HS-27A (cell line): ENCODE measurements at regions not wholly inside any gene's neighbourhood (a gene's known extent, or its start where the extent isn't known, plus 50 kb on each side); places are given as distances from the start of the nearest gene placed in this dataset.
"Not testable (repeated sequence)": the region's sequence is repeated elsewhere in the genome, so short reads cannot be mapped to it uniquely, and the experiment has no call there.

ENCODE experiments used
- DNase-seq: peaks from one replicate; pipeline ENCODE4 v3.0.0-alpha.2; 2012; ENCODE audit warnings: low read depth, missing footprints

DNA sequence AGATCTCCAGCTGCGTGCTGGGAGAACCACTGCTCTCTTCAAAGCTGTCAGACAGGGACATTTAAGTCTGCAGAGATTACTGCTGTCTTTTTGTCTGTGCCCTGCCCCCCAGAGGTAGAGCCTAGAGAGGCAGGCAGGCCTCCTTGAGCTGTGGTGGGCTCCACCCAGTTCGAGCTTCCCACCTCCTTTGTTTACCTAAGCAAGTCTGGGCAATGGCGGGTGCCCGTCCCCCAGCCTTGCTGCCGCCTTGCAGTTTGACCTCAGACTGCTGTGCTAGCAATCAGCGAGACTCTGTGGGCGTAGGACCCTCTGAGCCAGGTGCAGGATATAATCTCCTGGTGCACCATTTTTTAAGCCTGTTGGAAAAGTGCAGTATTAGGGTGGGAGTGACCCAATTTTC is 128.6 kb downstream of the ACTR3 start:
- not testable (repeated sequence) for DNase-seq

- DNase-seq = no peak
These were observed 130.8 kb downstream of the ACTR3 start for GRCh38 chr2:114020668-114021067.

- DNase-seq = peak; percentile 75
These were observed 132.6 kb downstream of the ACTR3 start for GRCh38 chr2:114022360-114023085.

DNA sequence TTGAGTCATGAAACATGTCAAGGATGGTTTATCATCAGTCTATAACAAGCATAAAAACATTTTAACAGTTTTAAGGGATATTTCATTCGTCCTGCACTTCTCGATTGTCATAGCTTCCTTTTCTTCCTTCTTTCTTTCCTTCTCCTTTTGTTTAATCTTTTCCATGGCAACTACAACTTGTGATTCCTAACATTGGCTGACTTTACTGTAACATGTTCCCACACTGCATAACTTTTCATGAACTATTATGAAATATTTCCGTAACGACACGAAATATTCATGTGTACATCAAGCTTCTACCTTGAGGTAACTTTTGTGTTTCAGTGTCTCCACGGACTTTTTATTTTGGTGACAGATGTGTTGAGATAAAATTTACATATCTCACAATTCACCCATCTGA is 134.4 kb downstream of the ACTR3 start:
- DNase-seq = no peak

- DNase-seq = no peak
These were observed 135.1 kb downstream of the ACTR3 start for GRCh38 chr2:114025030-114025429.

DNA sequence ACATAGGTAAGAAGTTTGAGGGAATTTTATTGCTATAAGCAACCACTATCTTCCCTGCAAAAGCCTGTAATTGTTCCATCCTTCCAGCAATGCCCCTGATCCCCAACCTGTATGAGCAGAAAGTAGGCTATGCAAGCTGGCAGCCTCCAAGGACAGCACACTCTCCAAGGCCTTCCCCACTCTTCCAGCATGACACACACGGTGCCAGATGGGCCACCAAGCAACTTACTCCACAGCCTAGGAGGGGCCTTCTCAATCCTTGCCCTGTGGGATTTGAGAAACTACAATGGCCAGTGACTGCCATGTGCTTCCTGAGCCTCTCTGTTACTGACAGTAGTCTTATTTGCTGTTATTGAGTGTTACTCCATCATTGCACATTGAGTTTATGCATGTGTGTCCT is 137.5 kb downstream of the ACTR3 start:
- no peak for DNase-seq

DNA sequence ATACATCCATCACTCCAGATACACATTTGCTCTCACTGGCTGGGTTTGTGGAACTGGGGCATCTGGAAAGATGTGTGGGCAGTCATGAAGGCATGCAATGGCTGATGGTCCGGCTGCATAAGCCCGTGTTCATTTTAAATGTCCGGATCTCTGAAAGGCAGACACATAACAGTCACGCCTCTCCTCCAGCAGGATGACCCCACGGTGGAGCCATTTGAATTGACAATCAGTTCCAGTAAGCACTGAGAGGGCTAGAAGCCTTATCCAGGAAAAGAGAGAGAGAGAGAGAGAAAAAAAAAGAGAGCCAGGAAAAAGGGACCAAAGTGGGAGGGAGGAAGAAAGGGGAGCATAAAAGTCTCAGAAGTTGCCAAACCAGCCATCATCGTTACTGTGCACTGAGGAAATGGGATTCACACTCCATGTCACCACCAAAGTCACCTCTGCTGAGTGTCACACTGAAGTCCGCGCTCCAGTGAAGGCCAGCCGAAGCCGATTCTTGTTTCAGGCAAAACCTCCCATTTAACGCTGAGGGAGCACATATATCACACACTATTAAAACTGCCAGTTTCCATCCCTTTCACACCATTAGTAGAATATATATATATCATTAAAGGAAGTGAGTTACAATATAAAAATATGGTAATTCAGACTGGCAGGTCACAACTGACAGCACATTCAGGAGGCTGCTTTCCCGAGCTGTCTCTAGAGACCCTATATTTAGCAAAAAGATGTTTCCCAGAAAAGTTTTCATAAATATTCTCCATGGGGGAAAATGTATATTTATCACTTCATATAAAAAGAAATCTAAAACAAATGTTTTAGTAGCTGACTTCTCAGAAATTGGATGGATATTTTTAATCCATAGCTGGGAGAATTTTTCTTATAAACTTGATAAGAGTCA is 142.0 kb downstream of the ACTR3 start:
- no peak for DNase-seq

GRCh38 chr2:114032705-114033104 is 142.8 kb downstream of the ACTR3 start:
- no peak for DNase-seq

GRCh38 chr2:114034742-114035141 is 144.9 kb downstream of the ACTR3 start:
- DNase-seq = no peak

- DNase-seq = no peak
These were observed 148.8 kb downstream of the ACTR3 start for GRCh38 chr2:114038710-114039109.

- DNase-seq = no peak
These were observed 149.8 kb downstream of the ACTR3 start for GRCh38 chr2:114039677-114040076.

DNA sequence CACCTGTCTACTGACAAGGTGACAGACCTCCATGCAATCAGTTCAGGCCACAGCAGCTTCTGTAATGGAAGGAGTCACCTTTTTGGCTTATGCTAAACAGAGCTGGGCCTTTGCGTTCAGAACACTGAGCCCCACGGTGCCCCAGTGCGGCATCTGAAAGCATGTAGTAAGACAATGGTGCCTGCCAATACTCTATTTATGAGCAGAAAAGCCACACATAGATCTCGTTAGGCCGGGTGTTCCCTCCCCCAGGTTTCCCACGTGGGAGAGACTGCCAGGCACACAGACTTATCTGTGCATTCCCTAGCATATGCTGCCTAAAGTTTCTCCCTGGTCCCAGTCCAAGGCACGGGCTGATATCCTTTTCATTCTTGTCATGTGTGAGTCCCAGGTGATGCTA is 150.9 kb downstream of the ACTR3 start:
- DNase-seq = no peak

GRCh38 chr2:114044985-114045384 is 155.1 kb downstream of the ACTR3 start:
- DNase-seq = no peak

DNA sequence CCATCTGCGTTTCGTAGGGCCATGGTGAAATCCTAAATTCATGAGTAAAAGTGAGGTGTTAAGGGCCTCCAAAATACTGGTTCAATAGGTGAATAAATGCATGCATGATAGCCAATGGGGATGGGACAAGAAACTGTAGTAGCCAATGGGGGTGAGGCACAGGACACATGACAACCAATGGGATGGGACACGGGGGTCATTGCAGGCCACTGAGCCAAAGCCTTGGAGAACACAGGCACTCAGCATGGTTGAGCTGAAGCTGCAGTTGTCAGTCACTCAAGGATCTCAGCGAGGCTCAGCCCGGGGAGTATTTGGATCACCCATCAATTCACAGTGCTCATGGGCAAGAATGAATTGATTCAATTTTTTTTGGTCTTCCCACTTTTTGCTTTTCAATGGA is 156.5 kb downstream of the ACTR3 start:
- no peak for DNase-seq

- no peak for DNase-seq
These were observed 157.1 kb downstream of the ACTR3 start for GRCh38 chr2:114046866-114047435.

DNA sequence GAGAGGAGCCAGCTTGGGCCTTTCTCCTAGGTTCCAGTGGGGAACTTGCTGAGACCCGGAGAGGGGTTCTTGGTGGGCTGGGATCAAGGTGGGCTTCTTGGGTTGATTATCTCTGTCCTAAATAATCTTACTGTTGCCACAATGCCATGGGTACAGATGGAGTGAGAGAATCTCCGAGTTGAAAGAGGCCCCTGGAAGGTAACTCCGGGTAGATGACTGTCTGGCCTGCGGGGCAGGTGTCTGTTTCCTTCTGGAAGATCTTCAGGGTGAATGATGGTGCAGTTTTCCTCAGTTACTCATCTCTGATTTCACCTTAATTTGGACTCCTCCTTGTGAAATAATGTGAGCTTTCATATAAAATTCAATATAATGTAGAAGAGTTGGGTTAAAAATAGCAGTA is 159.4 kb downstream of the ACTR3 start:
- DNase-seq = no peak

GRCh38 chr2:114049826-114050225 is 159.9 kb downstream of the ACTR3 start:
- DNase-seq = no peak

DNA sequence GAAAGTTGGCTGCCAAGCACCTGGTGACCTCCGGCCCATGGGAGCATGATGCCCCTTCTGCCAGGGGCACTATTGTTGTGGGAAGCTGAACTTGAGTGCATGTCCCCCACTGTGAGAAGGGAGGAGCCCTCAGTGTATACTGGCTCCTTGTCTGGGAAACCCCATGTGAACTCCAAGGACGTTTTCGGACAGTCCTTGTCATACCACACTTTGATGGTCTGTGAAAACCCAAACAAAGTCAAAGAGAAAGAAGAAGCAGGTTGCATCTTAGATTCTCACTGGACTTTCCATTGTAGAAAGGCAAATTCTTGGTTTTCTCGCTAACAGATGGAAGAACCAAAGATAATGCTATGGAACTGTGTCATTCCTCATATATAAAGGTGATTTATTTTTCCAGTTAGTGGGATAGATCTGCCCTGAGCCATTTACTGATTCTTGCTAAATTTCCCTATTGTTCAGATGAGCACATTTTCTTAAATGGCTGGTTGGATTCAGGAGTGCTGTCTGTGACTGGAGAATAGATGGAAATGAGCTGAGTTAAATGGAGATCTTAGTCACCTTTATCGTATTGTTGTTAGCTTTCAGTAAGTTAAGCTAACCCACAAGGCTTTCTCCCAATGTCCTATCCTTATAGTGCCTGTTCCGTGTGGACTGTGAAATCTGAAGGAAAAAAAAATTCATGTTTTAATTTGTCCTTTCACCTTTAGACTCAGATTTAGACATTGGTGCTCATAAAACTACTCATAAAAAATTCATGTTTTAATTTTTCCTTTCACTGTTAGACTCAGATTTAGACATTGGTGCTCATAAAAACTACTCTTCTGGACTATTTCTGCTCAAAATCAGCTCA is 166.6 kb downstream of the ACTR3 start:
- DNase-seq = no peak

DNA sequence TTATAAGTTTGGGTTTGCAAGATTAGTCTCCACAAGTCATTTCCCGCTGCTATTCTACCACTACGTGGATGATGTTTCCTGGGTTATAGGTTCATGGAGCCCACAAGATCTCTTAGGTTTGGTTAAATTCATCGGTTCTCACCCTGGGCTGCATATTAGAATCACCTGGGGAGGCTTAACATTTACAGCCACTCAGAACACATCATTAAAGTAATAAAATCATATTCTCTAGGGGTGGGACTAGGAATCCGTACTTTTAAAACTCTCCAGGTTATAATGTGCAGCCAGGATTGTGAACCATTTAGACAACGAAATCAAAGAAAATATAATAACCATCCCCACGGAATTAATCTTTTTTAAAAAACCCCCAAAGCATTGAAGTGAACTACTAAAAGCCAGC is 167.7 kb downstream of the ACTR3 start:
- no peak for DNase-seq

DNA sequence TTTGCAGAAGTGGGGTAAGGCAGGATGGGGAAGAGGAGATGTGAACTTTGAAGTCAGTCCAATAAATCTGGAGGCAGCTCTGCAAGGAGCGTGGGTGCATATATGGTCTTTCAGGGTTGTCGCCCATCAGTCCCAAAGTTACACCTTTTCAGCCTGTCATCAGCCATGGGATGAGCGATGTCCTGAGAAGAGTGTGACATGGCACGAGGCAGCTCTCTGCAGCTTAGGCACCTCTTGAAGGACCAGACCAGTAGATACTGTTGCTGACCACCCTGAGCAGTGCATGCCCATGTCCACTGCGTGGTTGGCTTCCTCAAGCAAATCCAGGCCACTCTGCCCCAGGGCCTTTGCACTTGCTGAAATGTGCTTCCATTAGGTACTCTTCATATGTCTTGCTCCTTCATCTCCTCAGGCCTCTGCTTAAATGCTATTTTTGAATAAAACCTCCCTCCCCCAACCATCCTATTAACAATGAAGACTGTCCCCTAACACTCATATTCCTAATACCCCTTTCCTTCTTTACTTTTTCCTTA is 171.7 kb downstream of the ACTR3 start:
- no peak for DNase-seq

GRCh38 chr2:114063346-114063745 is 173.5 kb downstream of the ACTR3 start:
- no peak for DNase-seq

GRCh38 chr2:114065731-114066130 is 175.8 kb downstream of the ACTR3 start:
- no peak for DNase-seq
